Left ventricle myocardium superior (tissue), 1 donor: ENCODE measurements at regions not wholly inside any gene's neighbourhood (a gene's known extent, or its start where the extent isn't known, plus 50 kb on each side); places are given as distances from the start of the nearest gene placed in this dataset.
"Not testable (repeated sequence)": the region's sequence is repeated elsewhere in the genome, so short reads cannot be mapped to it uniquely, and the experiment has no call there.

Experiments used
- ATAC-seq: fragments of 200-7000 bp; cut with Tn5 transposase; one replicate; pipeline ENCODE4 v1.9.1; 2020; ENCODE audit warnings: mild to moderate bottlenecking, moderate library complexity
- DNase-seq: peaks from one replicate; pipeline ENCODE4 v3.0.0-alpha.2; 2020
- intact Hi-C: fragments of 100-400 bp; cut with micrococcal nuclease; formaldehyde crosslinking; loops from one replicate; pipeline ENCODE4 v1.11.0; 2022
- donor health status: DM: no; HTN: yes; CAD: no; lungs with severe emphysema.

DNA sequence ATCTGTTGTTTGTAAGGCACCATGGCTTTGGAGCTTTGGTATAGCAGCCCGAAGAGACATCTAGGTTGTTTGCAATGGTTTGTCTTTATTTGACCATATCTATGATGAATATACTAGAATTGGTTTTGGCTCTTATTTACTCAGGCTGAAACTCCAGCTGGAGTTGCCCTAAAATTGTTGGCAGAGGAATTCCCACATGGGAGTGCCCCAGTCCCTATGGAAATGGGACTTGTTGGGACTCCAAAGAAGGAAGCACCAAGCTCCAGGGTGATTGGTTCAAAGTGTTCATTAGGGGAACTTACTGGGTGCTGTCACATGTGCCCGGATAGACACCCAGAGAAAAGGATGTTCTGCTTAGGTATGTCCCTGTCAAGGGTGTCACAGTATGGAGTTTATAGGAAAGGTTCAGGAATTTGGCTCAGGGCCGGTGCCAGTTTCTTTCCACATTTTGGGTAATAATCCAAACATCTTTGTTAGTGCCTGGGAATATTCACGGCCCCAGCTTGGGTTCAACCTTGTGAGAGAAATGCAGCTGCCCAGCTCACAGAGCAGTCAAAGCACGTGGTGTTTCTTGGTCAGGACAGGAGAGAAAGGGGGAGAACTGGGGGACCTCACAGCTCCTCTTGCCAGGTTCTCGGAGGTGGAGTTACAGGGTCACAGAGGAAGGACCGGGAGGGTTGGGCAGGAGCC is 123.5 kb upstream of the ZSWIM2 start:
- ATAC-seq = no peak
- intact Hi-C loops = no loop called here

DNA sequence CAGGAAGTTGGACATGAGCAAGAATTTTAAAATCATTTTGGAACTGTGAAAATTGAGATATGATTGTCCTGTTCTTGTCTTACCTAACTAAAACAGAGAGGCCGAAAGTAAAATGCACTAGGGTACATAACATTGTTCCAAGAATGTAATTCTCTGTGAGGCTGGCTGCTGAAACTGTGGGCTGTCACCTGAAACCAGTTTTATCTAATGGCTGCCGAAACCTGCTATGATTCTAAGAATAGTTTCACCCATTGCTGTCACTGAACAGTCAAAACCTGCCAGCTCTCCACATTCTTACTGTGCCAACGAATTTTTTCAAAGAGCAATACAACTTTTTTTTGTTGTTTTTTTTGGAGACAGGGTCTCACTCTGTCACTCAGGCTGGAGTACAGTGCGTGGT is 119.3 kb upstream of the ZSWIM2 start:
- peak; percentile 52 for ATAC-seq
- no peak for DNase-seq
- intact Hi-C loops = no loop called here

More for the DNA sequence above, 123.5 kb upstream of the ZSWIM2 start:
- DNase-seq = no peak

DNA sequence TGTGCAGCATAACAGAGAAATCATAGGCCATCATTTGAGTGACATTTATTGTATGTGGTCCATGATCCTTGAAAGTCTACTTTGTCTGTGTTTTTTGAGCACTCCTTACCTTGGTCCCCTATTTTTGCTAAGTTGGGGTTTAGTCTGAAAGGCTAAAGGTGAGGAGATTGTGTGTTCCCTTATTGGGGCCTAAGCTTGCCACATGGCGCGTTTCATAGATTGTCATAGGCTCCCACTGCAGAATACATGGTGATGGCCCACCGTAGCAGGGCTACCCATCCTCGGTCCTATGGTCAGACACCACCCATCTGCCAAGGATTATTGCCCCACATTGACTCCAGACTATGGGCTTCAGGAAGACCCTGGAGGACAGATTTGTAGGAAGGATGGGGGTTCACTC is 117.0 kb upstream of the ZSWIM2 start:
- ATAC-seq = no peak

DNA sequence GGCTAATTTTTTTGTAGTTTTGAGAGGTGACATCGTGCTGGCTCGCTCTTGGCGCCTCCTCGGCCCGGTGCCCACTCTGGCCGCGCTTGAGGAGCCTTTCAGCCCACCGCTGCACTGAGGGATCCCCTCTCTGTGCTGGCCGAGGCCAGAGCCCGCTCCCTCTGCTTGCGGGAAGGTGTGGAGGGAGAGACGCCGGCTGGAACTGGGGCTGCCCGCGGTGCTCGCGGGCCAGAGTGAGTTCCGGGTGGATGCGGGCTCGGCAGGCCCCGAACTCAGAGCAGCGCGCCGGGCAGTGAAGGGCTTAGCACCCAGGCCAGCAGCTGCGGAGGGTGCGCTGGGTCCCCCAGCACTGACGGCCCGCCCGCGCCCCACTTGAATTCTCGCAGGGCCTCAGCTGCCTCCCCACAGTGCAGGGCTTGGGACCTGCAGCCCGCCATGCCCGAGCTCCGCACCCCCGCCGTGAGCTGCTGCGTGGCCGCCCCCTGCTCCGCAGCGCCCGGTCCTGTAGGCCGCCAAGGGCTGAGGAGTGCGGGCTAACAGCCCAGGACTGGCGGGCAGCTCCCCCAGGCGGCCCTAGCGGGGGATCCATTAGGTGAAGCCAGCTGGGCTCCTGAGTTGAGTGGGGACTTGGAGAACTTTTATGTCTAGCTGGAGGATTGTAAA is 113.2 kb upstream of the ZSWIM2 start:
- intact Hi-C loops = no loop called here
- DNase-seq (no peak), ATAC-seq (no peak)

More for the DNA sequence above, 117.0 kb upstream of the ZSWIM2 start:
- no peak for DNase-seq
- intact Hi-C loops = no loop called here

DNA sequence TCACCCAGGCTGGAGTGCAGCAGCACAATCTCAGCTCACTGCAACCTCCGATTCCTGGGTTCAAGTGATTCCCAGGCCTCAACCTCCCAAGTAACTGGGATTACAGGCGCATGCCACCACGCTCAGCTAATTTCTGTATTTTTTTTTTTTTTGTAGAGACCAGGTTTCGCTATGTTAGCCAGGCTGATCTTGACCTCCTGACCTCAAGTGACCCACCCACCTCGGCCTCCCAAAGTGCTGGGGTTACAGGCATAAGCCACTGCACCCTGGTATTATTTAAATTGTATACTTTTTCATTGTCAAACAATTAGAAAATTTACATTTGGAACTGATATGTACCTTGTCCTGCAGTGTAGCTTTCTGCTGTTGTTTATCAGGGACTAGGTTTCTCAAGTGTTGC is 111.3 kb upstream of the ZSWIM2 start:
- intact Hi-C loops, ATAC-seq, DNase-seq: not testable (repeated sequence)

DNA sequence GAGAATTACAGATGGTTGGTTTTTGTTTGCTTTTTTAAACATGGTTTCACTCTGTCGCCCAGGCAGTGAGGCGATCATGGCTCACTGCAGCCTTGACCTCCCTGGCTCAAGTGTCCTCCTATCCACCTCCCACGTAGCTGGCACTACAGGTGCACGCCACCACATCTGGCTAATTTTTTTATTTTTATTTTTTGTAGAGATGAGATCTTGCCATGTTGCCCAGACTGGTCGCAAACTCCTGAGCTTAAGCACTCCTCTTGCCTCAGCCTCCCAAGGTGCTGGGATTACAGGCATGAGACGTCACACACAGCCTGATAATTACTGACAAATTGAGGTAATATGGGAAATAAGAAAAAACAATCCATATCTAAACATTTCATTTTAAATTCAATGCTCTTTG is 110.5 kb upstream of the ZSWIM2 start:
- DNase-seq (no peak), ATAC-seq (no peak)
- intact Hi-C loops = no loop called here

DNA sequence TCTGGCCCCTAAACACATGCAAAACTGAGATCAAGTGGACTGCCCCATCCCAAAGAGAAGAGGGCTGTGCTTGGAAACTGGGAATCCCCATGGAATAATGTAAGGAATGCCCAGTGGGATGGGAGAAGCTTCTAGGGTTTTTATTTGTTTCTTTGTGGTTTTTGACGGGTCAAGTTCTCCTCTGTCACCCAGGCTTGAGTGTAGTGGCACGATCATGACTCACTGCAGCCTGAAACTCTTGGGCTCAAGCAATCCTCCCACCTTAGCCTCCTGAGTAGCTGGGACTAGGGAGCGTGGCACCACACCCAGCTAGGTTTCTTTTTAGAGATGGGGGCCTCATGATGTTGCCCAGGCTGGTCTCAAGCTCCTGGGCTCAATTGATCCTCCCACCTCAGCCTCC is 101.7 kb upstream of the ZSWIM2 start:
- no peak for DNase-seq
- intact Hi-C loops = no loop called here
- ATAC-seq = no peak

DNA sequence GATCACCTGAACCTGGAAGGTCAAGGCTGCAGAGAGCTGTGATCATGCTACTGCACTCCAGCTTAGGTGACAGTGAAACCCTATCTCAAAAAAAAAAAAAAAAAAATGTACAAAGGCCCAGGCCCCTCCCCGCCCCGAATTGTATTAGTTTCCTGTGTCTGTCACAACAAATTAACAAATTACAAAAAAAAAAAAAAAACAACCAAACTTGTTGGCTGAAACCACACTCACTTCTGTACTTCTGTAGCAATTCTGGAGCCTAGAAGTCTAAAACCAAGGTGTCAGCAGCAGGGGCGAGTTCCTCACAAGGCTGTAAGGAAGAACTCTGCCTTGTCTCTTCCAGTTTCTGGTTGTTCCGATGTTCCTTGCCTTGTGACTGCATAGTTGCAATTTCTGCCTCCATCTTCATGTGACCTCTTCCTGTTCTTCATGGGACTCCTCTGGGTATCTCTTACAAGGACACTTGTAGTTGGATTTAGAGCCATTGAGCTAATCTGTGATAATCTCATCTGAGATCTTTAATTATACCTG is 100.8 kb upstream of the ZSWIM2 start:
- ATAC-seq (peak; percentile 55), DNase-seq (no peak)
- intact Hi-C loops = no loop called here

DNA sequence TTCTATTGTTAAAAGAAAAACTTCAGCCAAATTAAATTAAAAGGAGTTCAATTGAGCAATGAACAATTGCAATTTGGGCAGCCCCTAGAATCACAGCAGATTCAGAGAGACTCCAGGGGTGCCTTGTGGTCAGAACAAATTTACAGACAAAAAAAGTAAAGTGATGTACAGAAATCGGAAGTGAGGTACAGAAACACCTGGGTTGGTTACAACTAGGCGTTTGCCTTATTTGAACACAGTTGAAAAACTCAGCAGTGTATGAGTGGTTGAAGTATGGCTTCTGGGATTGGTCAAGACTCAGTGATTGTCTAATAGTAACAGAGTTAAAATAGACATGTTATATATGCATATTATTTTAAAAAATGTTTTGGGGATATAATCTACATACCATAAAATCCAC is 98.5 kb upstream of the ZSWIM2 start:
- intact Hi-C loops = no loop called here
- DNase-seq (no peak), ATAC-seq (no peak)

DNA sequence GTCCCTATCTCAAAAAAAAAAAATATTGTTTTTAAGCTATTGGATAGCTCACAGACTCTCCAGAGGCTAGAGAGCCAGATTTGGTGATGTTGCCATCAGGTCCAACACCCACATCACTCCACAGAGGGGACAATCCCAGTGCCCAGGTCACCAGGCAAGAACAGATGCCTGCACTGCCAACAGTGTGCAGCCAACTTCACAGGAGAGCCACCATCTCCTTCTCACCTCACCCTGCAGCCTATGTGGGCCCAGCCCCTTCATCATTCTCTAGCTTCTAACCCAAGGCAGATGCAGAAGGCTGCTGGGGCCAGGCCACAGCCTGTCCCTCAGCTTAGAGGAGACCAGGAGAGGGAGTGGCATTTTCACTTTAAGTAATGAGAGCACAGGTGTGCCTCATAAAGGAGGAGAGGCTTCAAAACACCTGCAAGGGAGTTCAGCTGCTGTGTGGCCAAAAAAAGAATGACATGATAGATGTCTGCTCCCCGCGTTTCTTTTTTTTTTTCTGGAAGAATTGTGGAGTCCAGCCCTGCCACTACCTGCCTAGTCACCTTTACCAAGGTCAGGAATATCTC is 98.0 kb upstream of the ZSWIM2 start:
- intact Hi-C loops = no loop called here
- DNase-seq = no peak
- no peak for ATAC-seq

DNA sequence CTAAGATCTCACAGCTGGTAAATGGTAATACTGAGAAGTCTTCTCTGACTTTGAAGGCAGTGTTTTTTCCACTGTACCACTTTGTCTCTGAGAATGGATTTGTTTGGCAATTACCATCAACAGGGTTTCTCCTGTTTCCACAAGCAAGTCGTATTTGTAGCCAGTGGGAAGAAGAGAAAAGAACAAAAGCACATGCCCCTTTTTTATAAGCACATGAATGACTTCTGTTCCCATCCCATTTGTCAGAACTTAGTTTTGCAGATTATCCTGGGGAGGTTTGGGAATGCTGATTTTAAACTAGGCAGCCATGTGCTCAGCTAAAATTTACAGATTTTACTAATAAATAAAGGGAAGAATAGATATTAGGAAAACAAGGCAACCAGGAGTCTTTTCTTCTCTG is 92.9 kb upstream of the ZSWIM2 start:
- intact Hi-C loops = no loop called here
- DNase-seq (no peak), ATAC-seq (no peak)

DNA sequence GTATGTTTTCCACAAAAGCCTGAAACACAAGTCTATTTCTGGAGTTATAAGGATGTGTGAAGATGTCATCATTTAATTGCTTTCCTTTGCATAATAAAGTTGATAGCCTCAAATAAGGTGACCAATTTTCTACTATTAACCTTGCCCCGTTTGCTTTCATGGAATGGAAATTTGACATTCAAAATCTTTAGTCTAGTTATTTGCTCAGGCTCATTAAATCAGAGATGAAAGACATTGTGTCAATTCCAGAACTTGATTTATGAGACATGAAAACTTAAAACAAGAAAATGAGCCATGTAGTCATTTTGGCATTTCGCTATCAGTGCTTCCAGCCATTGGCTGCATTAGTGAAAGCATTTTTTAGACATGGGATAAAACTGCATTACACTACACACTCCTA is 91.5 kb upstream of the ZSWIM2 start:
- intact Hi-C loops = no loop called here
- no peak for DNase-seq
- no peak for ATAC-seq

DNA sequence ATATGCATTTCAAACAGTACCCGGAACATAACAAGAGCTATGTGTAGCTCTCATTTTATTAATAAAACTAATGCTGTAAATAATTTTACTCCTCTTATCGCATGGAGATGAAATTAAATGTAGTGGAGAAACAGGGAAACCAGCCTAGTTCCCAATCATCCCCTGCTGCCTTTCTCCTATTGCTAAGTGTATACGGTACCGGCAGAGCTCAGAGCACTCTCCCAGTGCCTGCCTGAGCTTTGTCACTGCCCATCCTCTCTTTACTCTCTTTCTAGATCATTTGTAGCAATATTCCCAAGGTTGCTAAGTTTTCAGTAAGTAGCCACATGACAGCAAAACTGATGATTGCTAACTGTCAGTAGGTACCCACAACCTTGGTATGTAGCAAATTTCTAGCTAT is 85.5 kb upstream of the ZSWIM2 start:
- intact Hi-C loops = no loop called here
- DNase-seq (no peak), ATAC-seq (no peak)

DNA sequence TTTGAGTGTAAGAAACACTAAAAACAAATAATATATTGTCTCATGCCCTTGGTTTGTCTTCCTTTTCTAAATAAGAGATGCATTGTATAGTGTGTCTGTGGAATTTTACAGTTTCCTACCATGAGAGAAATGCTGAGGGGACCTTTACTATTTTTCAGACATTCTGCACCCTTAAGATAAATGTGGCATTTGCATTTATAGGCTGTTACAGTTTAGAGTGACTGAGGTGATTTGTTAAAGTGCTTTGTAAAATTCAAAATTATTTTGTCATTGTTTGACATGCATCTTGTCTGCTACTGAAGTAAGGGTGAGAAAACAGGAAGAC is 78.9 kb upstream of the ZSWIM2 start:
- intact Hi-C loops = no loop called here
- no peak for ATAC-seq

DNA sequence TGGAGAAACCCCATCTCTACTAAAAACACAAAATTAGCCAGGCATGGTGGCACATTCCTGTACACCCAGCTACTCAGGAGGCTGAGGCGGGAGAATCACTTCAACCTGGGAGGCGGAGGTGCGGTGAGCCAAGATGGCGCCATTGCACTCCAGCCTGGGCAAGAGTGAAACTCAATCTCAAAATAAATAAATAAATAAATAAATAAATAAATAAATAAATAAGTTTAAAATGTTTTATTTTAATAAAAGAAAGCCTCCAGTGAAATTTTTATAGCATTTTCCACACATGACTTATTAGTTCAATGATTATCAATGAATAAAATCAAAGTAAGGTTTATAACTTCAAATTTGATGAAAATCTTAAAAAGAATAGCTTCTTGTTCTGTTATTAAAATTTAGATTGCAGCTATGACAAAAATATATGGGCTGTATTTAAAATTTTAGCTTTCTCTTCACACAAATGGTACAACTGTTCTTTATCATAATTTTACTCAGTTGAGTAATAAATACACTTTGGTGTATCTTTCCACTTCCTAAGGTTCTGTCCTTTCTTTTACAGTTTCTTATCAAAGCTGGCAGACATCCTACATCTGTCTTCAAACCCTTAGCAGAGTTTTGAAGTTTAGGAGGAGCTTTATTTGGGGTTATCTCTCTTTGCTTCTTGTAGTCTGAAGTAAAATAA is 78.4 kb upstream of the ZSWIM2 start:
- intact Hi-C loops = no loop called here
- no peak for ATAC-seq
- no peak for DNase-seq

More for the DNA sequence above, 78.9 kb upstream of the ZSWIM2 start:
- DNase-seq = no peak

DNA sequence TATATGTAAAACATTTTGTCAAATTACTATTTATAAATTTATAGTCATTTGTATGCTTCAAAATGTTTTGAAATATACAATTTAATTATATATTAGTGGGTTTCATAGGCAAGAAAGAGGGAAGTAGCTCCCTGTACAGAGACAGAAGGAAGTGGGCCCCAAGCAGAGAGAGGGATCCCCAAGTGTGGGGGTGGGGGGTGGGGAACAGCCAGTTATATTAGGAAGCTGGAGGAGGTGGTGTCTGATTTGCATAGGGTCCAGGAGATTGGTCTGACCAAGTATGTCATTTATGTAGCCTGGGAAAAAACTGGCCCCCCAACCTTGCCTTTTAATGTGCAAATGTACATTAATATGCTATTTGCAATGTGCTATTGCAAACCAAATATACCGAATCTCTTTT is 76.5 kb upstream of the ZSWIM2 start:
- ATAC-seq (no peak), DNase-seq (no peak)
- intact Hi-C loops = no loop called here

DNA sequence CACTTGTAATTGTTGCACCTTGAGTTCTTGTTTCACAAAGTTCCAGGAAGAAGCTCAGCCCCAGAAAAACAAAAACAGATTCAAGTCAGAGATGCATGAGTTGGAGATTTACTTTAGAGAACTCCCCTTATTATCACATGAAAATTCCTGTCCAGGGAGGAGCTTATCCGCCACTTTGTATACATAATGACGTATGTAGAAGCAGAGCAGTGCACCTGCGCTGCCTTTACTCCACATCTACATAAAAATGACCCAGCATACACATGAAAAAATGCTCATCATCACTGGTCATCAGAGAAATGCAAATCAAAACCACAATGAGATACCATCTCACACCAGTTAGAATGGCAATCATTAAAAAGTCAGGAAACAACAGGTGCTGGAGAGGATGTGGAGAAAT is 73.3 kb upstream of the ZSWIM2 start:
- intact Hi-C loops, ATAC-seq: not testable (repeated sequence)

DNA sequence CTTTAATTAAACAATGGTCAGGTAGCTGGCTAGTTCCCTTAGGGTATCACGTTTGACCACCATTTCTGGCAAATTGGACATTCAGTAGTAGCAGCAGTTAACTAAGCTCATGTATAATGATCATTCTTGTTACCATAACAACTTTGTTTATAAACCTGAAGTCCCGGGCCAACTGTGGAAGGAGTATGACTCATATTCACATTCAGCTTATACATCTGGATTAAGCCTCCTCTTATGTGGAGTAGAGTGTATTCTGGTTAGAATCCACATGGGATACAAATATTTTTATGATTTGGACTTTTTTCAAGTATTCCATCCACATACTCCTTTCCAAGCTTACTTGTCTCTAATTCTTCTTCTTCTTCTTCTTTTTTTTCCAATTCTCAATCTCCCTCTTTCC is 70.3 kb upstream of the ZSWIM2 start:
- DNase-seq (no peak), ATAC-seq (no peak)
- intact Hi-C loops = no loop called here

More for the DNA sequence above, 73.3 kb upstream of the ZSWIM2 start:
- DNase-seq = not testable (repeated sequence)

DNA sequence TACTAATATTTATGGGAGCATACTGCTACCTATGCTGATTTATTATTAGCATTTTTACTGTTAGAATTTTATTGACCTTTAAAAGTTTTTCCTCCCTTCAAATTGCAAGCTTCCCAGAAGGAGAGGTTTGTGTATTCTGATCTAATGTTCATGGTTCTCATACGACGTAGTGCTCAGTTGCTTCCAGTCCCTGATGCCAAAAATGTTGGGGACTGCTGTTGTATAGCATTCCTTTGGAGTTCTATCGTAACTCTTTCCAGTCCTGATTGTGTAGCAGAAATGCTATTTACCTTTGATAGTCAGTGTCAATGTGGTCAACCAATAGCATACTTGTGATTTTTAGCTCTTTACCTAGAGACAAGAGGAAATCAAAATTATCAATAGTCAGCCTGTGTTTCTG is 69.5 kb upstream of the ZSWIM2 start:
- DNase-seq = no peak
- intact Hi-C loops = no loop called here
- ATAC-seq = no peak

DNA sequence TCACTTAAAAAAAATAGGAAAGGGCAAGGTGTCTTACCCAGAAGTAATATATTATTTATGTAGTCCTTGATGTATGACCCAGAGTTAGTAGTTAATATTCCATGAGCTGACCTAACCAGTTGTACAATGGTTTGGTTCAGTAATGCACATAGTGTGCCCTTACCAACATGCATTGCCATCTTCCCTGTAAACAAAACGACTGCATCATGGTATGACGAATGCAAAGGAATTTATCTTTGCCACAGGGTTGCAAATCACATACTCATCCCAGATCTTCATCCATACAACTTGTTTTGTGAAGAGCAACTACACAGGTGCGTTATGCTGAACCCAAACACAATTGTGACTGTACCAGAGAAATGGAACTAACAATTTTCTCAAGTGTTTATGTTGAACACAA is 68.9 kb upstream of the ZSWIM2 start:
- no peak for ATAC-seq
- no peak for DNase-seq
- intact Hi-C loops = no loop called here
